ENCODE measurements at regions not wholly inside any gene's neighbourhood (a gene's known extent, or its start where the extent isn't known, plus 50 kb on each side); places are given as distances from the start of the nearest gene placed in this dataset.

GRCh38 chr7:54697659-54698186 is 61.3 kb downstream of the SEC61G start:
- CTCF ChIA-PET: interaction anchor here (0.9 kb wide), 1 partner anchor 557 kb away, joined by 3 read pairs; no protein-coding TSS in a partner anchor
- DNase-seq (ENCODE audit: low read depth in 1 of 2, low spot score in 1 of 2): no peak
- no peak; a peak in 1 of 6 replicates for ATAC-seq
- TF ChIP-seq NFE2L2 (conservative IDR thresholded peaks at IDR 0.05; ENCODE audit: low read length): no peak
- no peak for TF ChIP-seq HDAC2 (IDR thresholded peaks at IDR 0.05)
- no peak for TF ChIP-seq CTCF (IDR thresholded peaks at IDR 0.05)
- TF ChIP-seq, protein P1, sequence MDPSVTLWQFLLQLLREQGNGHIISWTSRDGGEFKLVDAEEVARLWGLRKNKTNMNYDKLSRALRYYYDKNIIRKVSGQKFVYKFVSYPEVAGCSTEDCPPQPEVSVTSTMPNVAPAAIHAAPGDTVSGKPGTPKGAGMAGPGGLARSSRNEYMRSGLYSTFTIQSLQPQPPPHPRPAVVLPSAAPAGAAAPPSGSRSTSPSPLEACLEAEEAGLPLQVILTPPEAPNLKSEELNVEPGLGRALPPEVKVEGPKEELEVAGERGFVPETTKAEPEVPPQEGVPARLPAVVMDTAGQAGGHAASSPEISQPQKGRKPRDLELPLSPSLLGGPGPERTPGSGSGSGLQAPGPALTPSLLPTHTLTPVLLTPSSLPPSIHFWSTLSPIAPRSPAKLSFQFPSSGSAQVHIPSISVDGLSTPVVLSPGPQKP (IDR thresholded peaks at IDR 0.05; ENCODE audit: low read depth, low read length): no peak
- no peak for TF ChIP-seq EP300 (IDR thresholded peaks at IDR 0.05)
- TF ChIP-seq FOSL2 (IDR thresholded peaks at IDR 0.05): no peak
- no peak for TF ChIP-seq FOSL2 (CRISPR knock-in tag; IDR thresholded peaks at IDR 0.05)
- no peak for TF ChIP-seq EHMT2 (IDR thresholded peaks at IDR 0.05; ENCODE audit: low read depth)
- TF ChIP-seq CHD4 (IDR thresholded peaks at IDR 0.05; ENCODE audit: borderline replicate concordance): no peak
- no peak for TF ChIP-seq TFCP2L1 (CRISPR knock-in tag; IDR thresholded peaks at IDR 0.05)
- TF ChIP-seq ZSCAN20 (CRISPR knock-in tag; IDR thresholded peaks at IDR 0.05): no peak
- TF ChIP-seq CHD2 (IDR thresholded peaks at IDR 0.05; ENCODE audit: low read length, partially characterized antibody): no peak
- no peak for TF ChIP-seq ZFP36 (IDR thresholded peaks at IDR 0.05; ENCODE audit: borderline replicate concordance, partially characterized antibody)
- TF ChIP-seq, protein P2, sequence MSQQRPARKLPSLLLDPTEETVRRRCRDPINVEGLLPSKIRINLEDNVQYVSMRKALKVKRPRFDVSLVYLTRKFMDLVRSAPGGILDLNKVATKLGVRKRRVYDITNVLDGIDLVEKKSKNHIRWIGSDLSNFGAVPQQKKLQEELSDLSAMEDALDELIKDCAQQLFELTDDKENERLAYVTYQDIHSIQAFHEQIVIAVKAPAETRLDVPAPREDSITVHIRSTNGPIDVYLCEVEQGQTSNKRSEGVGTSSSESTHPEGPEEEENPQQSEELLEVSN (IDR thresholded peaks at IDR 0.05; ENCODE audit: borderline replicate concordance, low read depth): no peak
- no peak for TF ChIP-seq EHF (CRISPR knock-in tag; IDR thresholded peaks at IDR 0.05)
- TF ChIP-seq, protein P3, sequence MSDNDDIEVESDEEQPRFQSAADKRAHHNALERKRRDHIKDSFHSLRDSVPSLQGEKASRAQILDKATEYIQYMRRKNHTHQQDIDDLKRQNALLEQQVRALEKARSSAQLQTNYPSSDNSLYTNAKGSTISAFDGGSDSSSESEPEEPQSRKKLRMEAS (IDR thresholded peaks at IDR 0.05): no peak
- Histone ChIP-seq H3K27ac (no peak overlapping the region), H3K9me3 (no peaks in the 10 kb centered on the region), H3K4me2 (no peak overlapping the region), H3K4me3 (no peak overlapping the region), H3K4me1 (no peaks in the 10 kb centered on the region)
- FAIRE-seq: no peak
- POLR2A ChIA-PET: no interaction called here
- 86% methylated on average over 29 of the region's 32 CpGs for WGBS (ENCODE audit: missing lambda C conversion rate)

DNA sequence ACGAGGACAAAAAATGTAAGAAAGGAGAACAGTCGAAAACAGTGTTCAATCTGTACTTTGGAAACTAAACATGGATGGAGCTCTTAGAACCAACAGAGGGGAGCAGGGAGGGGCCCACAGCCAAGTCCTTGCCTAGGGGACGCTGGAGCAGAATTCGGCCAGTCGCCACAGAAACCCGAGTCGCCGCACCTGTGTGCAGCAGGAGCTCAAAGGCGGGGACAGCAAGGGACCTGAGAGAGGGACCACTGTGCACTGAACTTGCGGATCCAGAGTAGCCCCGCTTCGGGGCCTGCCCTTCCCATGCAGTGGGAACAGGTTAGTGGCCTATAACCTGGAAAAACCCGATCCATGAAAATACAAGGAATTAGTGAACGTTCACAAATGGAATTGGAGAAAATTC is 68.1 kb downstream of the SEC61G start:
- ATAC-seq: no peak
- no peak overlapping the region for H3K4me2 ChIP-seq
- 74% methylated on average over 14 of the region's 14 CpGs for WGBS (ENCODE audit: missing lambda C conversion rate)
- no peaks in the 10 kb centered on the region for H3K9me3 ChIP-seq
- ChIA-PET POLR2A (no interaction called here), CTCF (no interaction called here)
- FAIRE-seq: no peak
- peaks cover 12% of the 10 kb centered on the region; the same call in 2 of the 3 replicates for H3K4me1 ChIP-seq
- no peak for DNase-seq (ENCODE audit: low read depth in 1 of 2, low spot score in 1 of 2)
- H3K4me3 ChIP-seq: no peak overlapping the region
- no peak overlapping the region for H3K27ac ChIP-seq
- TF ChIP-seq CBX2 (IDR thresholded peaks at IDR 0.05; ENCODE audit: borderline replicate concordance, low read depth): no peak
- TF ChIP-seq HEYL (CRISPR knock-in tag; IDR thresholded peaks at IDR 0.05): no peak
- TF ChIP-seq, protein P4, sequence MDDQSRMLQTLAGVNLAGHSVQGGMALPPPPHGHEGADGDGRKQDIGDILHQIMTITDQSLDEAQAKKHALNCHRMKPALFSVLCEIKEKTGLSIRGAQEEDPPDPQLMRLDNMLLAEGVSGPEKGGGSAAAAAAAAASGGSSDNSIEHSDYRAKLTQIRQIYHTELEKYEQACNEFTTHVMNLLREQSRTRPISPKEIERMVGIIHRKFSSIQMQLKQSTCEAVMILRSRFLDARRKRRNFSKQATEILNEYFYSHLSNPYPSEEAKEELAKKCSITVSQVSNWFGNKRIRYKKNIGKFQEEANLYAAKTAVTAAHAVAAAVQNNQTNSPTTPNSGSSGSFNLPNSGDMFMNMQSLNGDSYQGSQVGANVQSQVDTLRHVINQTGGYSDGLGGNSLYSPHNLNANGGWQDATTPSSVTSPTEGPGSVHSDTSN (IDR thresholded peaks at IDR 0.05): no peak
- no peak for TF ChIP-seq FOXS1 (CRISPR knock-in tag; IDR thresholded peaks at IDR 0.05)
- no peak for TF ChIP-seq MAFK (IDR thresholded peaks at IDR 0.05; ENCODE audit: partially characterized antibody)
- TF ChIP-seq RFX5 (IDR thresholded peaks at IDR 0.05): no peak
- TF ChIP-seq, protein P5, sequence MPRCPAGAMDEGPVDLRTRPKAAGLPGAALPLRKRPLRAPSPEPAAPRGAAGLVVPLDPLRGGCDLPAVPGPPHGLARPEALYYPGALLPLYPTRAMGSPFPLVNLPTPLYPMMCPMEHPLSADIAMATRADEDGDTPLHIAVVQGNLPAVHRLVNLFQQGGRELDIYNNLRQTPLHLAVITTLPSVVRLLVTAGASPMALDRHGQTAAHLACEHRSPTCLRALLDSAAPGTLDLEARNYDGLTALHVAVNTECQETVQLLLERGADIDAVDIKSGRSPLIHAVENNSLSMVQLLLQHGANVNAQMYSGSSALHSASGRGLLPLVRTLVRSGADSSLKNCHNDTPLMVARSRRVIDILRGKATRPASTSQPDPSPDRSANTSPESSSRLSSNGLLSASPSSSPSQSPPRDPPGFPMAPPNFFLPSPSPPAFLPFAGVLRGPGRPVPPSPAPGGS (IDR thresholded peaks at IDR 0.05): no peak
- no peak for TF ChIP-seq CHD4 (IDR thresholded peaks at IDR 0.05; ENCODE audit: borderline replicate concordance)
- TF ChIP-seq BHLHE40 (IDR thresholded peaks at IDR 0.05; ENCODE audit: low read depth, low read length): no peak
- TF ChIP-seq, protein P2 (IDR thresholded peaks at IDR 0.05; ENCODE audit: borderline replicate concordance, low read depth): no peak
- TF ChIP-seq NFE2L2 (conservative IDR thresholded peaks at IDR 0.05; ENCODE audit: low read length): no peak
- no peak for TF ChIP-seq HOXA7 (CRISPR knock-in tag; IDR thresholded peaks at IDR 0.05)
- no peak for TF ChIP-seq ZC3H11A (IDR thresholded peaks at IDR 0.05)
- TF ChIP-seq NPAS2 (CRISPR knock-in tag; IDR thresholded peaks at IDR 0.05; ENCODE audit: borderline replicate concordance): no peak
- TF ChIP-seq GATA3 (IDR thresholded peaks at IDR 0.05; ENCODE audit: borderline replicate concordance): no peak
- no peak for TF ChIP-seq MAZ (IDR thresholded peaks at IDR 0.05; ENCODE audit: borderline replicate concordance, low read depth, low read length)
- no peak for TF ChIP-seq ATOH8 (CRISPR knock-in tag; IDR thresholded peaks at IDR 0.05; ENCODE audit: low read depth)
- no peak for TF ChIP-seq SMC3 (IDR thresholded peaks at IDR 0.05)
- no peak for TF ChIP-seq CHD2 (IDR thresholded peaks at IDR 0.05; ENCODE audit: low read length, partially characterized antibody)

All from A549 (cell line).